Upper lobe of left lung (tissue), 6 donors: ENCODE measurements at regions not wholly inside any gene's neighbourhood (a gene's known extent, or its start where the extent isn't known, plus 50 kb on each side); places are given as distances from the start of the nearest gene placed in this dataset.

Experiments used
- ATAC-seq, 2 donors: fragments of 200-7000 bp; cut with Tn5 transposase; one replicate each; pipeline ENCODE4 v1.9.1; 2022; ENCODE audit warnings: mild to moderate bottlenecking in 2 of 2, moderate library complexity in 2 of 2; ENCODE audit not compliant: low FRiP score in 2 of 2
- DNase-seq, 2 donors: peaks; one replicate each; pipeline ENCODE4 v3.0.0-alpha.2; 2019 to 2020
- H3K27ac ChIP-seq, 4 donors: fragments of 200-600 bp; sonication (generic); one replicate each; pipeline ENCODE4 v1.5.1; 2016 to 2019
- H3K27me3 ChIP-seq, 4 donors: fragments of 200-600 bp; sonication (generic); one replicate each; pipeline ENCODE4 v1.5.1; 2017 to 2019
- H3K36me3 ChIP-seq, 4 donors: fragments of 200-600 bp; sonication (generic); one replicate each; pipeline ENCODE4 v1.5.1; 2016 to 2019
- H3K4me1 ChIP-seq, 4 donors: fragments of 200-600 bp; sonication (generic); one replicate each; pipeline ENCODE4 v1.5.1; 2018 to 2019
- H3K4me3 ChIP-seq, 4 donors: fragments of 200-600 bp; sonication (generic); one replicate each; pipeline ENCODE4 v1.5.1; 2017 to 2019; ENCODE audit warnings: mild to moderate bottlenecking in 2 of 4, moderate library complexity in 1 of 4
- H3K9me3 ChIP-seq, 4 donors: fragments of 200-600 bp; sonication (generic); one replicate each; pipeline ENCODE4 v1.5.1; 2018 to 2019
- EP300 ChIP-seq, 4 donors: sonication (generic); formaldehyde crosslinking; IDR thresholded peaks; one replicate each; pipeline ENCODE4 v1.5.1; 2017; ENCODE audit warnings: antibody characterized with exemption in 4 of 4, control low read depth in 2 of 4
- POLR2A ChIP-seq, 4 donors: fragments of 450-650 bp; IDR thresholded peaks; one replicate each; pipeline ENCODE4 v1.5.1; 2016 to 2017; ENCODE audit warnings: antibody characterized with exemption in 4 of 4, mild to moderate bottlenecking in 2 of 4
- POLR2AphosphoS5 ChIP-seq, 2 donors: sonication (generic); formaldehyde crosslinking; IDR thresholded peaks; one replicate each; pipeline ENCODE4 v1.5.1; 2017; ENCODE audit warnings: antibody characterized with exemption in 2 of 2
- WGBS, 2 donors: methylation state at CpG; one replicate each; pipeline ENCODE4 v1.1.5; 2017 to 2018; 5-methylcytosine and 5-hydroxymethylcytosine counted together
- TF ChIP-seq, protein P1 (sequence below), 6 experiments: fragments of 450-650 bp in 4 of 6; fragments of 200-600 bp in 2 of 6; sonication (generic) in 2 of 6; IDR thresholded peaks; one replicate each; pipeline ENCODE4 v1.5.1; 2016 to 2019; ENCODE audit warnings: antibody characterized with exemption in 6 of 6
- donor health status: DM: no; HTN: no; CAD: no; lungs with moderate emphysema.
- donor health status: DM: no; HTN: yes; CAD: no; lungs with severe emphysema.

DNA sequence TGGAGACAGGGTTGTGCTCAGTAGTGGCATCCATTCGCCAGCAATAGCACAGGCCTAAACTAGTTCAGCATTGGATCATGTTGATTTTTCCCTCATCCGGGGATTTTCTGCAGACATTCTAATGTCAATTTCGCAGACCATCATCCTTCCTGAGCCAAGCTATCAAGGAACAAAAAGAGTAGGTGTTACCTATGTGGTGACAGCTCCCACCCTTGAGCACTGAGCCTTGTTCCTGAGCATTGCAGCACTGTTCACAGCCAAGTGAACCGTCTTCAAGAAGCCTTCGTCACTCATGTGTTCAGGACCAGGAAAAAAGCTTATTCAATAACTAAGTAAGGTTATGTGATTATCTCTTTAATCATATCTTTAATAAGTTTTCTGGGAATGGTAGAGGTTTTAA, 576.2 kb downstream of the UQCRFS1 start:
- Histone ChIP-seq H3K27ac (no peak overlapping the region), H3K4me3 (no peak overlapping the region), H3K36me3 (no peaks in the 10 kb centered on the region), H3K27me3 (no peaks in the 10 kb centered on the region), H3K4me1 (no peaks in the 10 kb centered on the region), H3K9me3 (no peaks in the 10 kb centered on the region)
- TF ChIP-seq EP300 (IDR thresholded peaks at IDR 0.05) (no peak), POLR2AphosphoS5 (IDR thresholded peaks at IDR 0.05) (no peak), POLR2A (IDR thresholded peaks at IDR 0.05) (no peak)
- TF ChIP-seq, protein P1, sequence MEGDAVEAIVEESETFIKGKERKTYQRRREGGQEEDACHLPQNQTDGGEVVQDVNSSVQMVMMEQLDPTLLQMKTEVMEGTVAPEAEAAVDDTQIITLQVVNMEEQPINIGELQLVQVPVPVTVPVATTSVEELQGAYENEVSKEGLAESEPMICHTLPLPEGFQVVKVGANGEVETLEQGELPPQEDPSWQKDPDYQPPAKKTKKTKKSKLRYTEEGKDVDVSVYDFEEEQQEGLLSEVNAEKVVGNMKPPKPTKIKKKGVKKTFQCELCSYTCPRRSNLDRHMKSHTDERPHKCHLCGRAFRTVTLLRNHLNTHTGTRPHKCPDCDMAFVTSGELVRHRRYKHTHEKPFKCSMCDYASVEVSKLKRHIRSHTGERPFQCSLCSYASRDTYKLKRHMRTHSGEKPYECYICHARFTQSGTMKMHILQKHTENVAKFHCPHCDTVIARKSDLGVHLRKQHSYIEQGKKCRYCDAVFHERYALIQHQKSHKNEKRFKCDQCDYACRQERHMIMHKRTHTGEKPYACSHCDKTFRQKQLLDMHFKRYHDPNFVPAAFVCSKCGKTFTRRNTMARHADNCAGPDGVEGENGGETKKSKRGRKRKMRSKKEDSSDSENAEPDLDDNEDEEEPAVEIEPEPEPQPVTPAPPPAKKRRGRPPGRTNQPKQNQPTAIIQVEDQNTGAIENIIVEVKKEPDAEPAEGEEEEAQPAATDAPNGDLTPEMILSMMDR (IDR thresholded peaks at IDR 0.05): no peak
- DNase-seq: no peak
- ATAC-seq: no peak
- 82 to 85% methylated on average over 5 of the region's 5 CpGs for WGBS, 2 donors

DNA sequence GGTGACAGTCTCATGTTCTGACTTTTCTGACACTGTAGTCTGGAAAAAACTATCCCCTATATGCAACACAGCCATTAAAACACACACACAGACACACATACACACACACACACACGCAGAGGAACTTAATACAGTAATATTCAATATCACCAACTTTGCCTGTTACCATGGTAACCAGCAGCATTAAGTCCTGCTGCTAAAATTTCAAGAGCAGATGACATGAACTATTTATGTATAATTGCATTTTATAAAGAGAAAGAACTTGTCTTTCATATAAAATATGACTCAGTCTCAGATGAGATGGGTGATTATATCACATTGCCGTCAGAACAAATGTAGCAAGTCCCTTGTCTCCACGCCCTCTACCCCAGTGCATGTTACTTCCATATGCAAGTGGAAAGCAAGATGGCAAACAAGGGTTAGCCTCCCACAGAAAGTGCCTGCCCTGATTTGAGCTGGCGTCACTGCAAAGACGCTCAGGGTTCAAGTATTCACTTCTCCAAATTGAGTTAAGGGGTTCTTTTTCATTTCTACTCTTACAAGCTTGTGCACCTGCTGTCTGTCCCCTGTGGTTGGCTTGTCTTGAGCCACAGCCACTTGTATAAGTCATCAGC, 576.8 kb downstream of the UQCRFS1 start:
- WGBS, 2 donors: 79 to 87% methylated on average over 5 of the region's 5 CpGs

DNA sequence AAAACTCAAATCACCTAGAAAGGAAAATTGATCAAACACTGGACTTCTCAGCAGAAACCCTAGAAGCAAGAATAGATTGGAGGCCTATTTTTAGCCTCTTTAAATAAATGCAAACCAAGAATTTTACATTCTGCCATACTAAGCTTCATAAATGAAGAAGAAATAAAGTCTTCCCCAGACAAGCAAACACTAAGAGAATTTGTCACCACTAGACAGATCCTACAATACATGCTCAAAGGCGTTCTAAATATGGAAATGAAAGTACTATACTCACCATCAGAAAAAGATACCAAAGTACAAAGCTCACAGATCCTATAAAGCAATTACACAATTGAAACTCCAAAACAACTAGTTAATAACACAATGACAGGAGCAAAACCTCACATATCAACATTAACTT, 578.1 kb downstream of the UQCRFS1 start:
- DNase-seq: no peak
- Histone ChIP-seq H3K27ac (no peak overlapping the region), H3K27me3 (no peaks in the 10 kb centered on the region), H3K4me3 (no peak overlapping the region), H3K36me3 (no peaks in the 10 kb centered on the region), H3K9me3 (no peaks in the 10 kb centered on the region), H3K4me1 (no peaks in the 10 kb centered on the region)
- ATAC-seq: no peak
- WGBS, 2 donors: 69 to 85% methylated on average over 1 of the region's 1 CpG
- TF ChIP-seq POLR2A (IDR thresholded peaks at IDR 0.05): no peak

More for the DNA sequence above, 576.8 kb downstream of the UQCRFS1 start:
- DNase-seq: no peak
- H3K27me3 ChIP-seq: no peaks in the 10 kb centered on the region
- no peaks in the 10 kb centered on the region for H3K36me3 ChIP-seq
- H3K27ac ChIP-seq: no peak overlapping the region
- no peak overlapping the region for H3K4me3 ChIP-seq
- no peaks in the 10 kb centered on the region for H3K9me3 ChIP-seq
- no peaks in the 10 kb centered on the region for H3K4me1 ChIP-seq
- TF ChIP-seq EP300 (IDR thresholded peaks at IDR 0.05) (no peak), POLR2AphosphoS5 (IDR thresholded peaks at IDR 0.05) (no peak), POLR2A (IDR thresholded peaks at IDR 0.05) (no peak)
- TF ChIP-seq, protein P1 (IDR thresholded peaks at IDR 0.05): no peak
- no peak for ATAC-seq

DNA sequence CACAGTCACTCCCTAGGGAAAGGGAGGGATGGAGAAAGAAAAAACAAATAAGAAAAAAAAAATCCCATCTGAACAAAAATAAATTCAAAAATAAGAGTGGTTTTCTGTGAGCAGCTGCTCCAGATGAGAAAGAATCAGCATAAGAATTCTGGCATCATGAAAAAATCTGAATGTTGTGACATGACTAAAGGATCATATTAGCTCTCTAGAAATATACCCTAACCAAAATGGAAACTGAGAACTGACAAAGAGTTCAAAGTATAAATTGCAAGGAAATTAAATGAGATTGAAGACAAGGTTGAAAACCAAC, 579.0 kb downstream of the UQCRFS1 start:
- no peak overlapping the region for H3K4me3 ChIP-seq
- DNase-seq (no peak), ATAC-seq (no peak)
- no peaks in the 10 kb centered on the region for H3K4me1 ChIP-seq
- no peak overlapping the region for H3K27ac ChIP-seq
- no peaks in the 10 kb centered on the region for H3K27me3 ChIP-seq
- no peaks in the 10 kb centered on the region for H3K36me3 ChIP-seq
- TF ChIP-seq, protein P1 (IDR thresholded peaks at IDR 0.05): no peak
- TF ChIP-seq POLR2A (IDR thresholded peaks at IDR 0.05): no peak
- TF ChIP-seq EP300 (IDR thresholded peaks at IDR 0.05): no peak
- no peak for TF ChIP-seq POLR2AphosphoS5 (IDR thresholded peaks at IDR 0.05)
- no peaks in the 10 kb centered on the region for H3K9me3 ChIP-seq

DNA sequence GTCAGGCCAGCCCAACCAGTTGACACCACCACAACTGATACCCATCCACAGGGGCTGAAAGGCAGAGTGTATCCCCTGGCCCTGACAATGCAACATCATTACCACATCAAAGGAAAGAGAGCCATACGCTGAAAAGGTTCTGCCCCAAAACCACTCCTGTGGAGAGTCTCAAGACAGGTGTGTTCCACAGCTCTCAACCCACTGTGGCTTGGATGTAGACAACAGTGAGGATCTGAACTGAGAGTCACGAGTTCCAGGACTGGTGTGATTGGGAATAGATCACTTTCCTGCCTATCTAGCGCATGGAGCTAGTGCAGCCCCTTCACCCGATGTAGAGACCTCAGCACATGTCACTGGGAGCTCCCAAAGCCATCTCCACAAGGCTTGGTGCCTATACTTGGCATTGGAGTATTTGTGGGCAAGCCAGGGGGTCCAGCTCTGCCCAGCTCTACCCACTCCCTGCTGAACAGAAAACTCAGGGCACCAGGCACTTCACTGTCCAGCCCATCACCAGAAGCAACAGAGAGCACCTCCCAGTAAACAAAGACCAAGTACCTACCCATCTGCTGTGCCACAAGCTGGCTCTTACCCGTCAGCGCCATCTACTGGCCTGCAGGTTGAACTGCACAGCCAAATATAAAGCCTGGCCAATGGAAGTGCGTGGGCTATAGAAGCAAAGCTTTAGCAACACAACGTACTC, 579.5 kb downstream of the UQCRFS1 start:
- DNase-seq: peak in 1 of 2 donors; percentile 64
- ATAC-seq: peak; percentile 51 to 74
- Histone ChIP-seq H3K27me3 (no peaks in the 10 kb centered on the region), H3K4me3 (no peak overlapping the region), H3K4me1 (no peaks in the 10 kb centered on the region), H3K36me3 (no peaks in the 10 kb centered on the region), H3K27ac (no peak overlapping the region), H3K9me3 (no peaks in the 10 kb centered on the region)
- 26 to 44% methylated on average over 6 to 8 of the region's 8 CpGs for WGBS, 2 donors
- TF ChIP-seq, protein P1 (IDR thresholded peaks at IDR 0.05): peak; percentile 59 to 79 (median 74)
- TF ChIP-seq POLR2A (IDR thresholded peaks at IDR 0.05): no peak
